HUDEP-2 (cell line): ENCODE measurements at regions not wholly inside any gene's neighbourhood (a gene's known extent, or its start where the extent isn't known, plus 50 kb on each side); places are given as distances from the start of the nearest gene placed in this dataset.

Source experiments
- DNase-seq, 76 experiments: peaks; one replicate each; lab custom pipeline; 2025; ENCODE audit not compliant: unreplicated experiment in 76 of 76; lab: John Stamatoyannopoulos, UW

DNA sequence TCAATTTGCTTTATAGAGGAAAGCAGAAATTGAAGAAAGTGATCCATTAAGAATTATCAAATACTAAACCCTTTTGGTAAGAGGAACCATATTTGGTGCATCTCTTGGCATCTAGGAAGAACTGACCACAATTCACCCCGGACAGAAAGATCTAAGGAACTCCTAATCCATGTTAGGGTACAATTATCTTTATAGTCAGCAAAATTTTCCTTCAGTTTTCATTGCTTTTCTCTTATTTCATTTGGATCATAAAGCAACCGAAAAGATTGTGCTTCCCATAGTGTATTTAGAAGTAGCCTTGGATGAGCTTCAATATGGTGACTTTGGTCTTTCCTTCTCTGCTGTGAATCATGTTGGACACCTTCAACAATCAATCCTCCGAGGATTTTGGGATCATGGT, 50.1 kb upstream of the IGFBP5 start:
- DNase-seq = no peak
